Panc1 (cell line): ENCODE measurements at regions not wholly inside any gene's neighbourhood (a gene's known extent, or its start where the extent isn't known, plus 50 kb on each side); places are given as distances from the start of the nearest gene placed in this dataset.

Source experiments
- CTCF ChIP-seq: fragments of 450-650 bp; IDR thresholded peaks from 2 replicates; pipeline ENCODE4 v1.5.1; 2017; ENCODE audit warnings: mild to moderate bottlenecking
- POLR2AphosphoS5 ChIP-seq: IDR thresholded peaks from 2 replicates; pipeline ENCODE4 v1.6.1; 2012; ENCODE audit warnings: mild to moderate bottlenecking, low read depth, low read length, moderate library complexity
- REST ChIP-seq, 2 experiments: IDR thresholded peaks; 2 replicates each; pipeline ENCODE4 v1.6.1; 2011 to 2012; ENCODE audit warnings: low read depth in 2 of 2, control low read depth in 1 of 2, low read length in 1 of 2, mild to moderate bottlenecking in 1 of 2, moderate library complexity in 1 of 2; ENCODE audit not compliant: insufficient read depth in 1 of 2
- SIN3A ChIP-seq: IDR thresholded peaks from 2 replicates; pipeline ENCODE4 v1.6.1; 2012; ENCODE audit warnings: low read depth, mild to moderate bottlenecking, low read length, moderate library complexity, borderline replicate concordance; ENCODE audit not compliant: insufficient read depth
- TCF7L2 ChIP-seq: IDR thresholded peaks from 2 replicates; pipeline ENCODE4 v1.6.1; 2011; ENCODE audit warnings: mild to moderate bottlenecking, low read depth, low read length, inconsistent platforms

- no peak for TF ChIP-seq CTCF
- TF ChIP-seq POLR2AphosphoS5: no peak
- no peak for TF ChIP-seq SIN3A
- no peak for TF ChIP-seq REST (IDR thresholded peaks at IDR 0.05; ENCODE audit: insufficient read depth in 1 of 2, low read depth in 2 of 2, low read length in 1 of 2)
- TF ChIP-seq TCF7L2: no peak
Observed at GRCh38 chr6:48476257-48476656, 365.3 kb upstream of the PTCHD4 start.
